GM23338 (cell line): ENCODE measurements at regions not wholly inside any gene's neighbourhood (a gene's known extent, or its start where the extent isn't known, plus 50 kb on each side); places are given as distances from the start of the nearest gene placed in this dataset.
A peak's percentile ranks its signal among the peaks of the same experiment; 100 is the strongest.

Experiments used
- ATAC-seq: fragments of 200-7000 bp; cut with Tn5 transposase; 3 replicates; pipeline ENCODE4 v1.9.1; 2020
- DNase-seq: peaks from one replicate; pipeline ENCODE4 v3.0.0-alpha.2; 2015; ENCODE audit warnings: low spot score
- H2AFZ ChIP-seq: fragments of 200-600 bp; sonication (generic); 2 replicates; pipeline ENCODE4 v1.8.0; 2016; ENCODE audit warnings: antibody characterized with exemption, mild to moderate bottlenecking, moderate library complexity
- H3F3A ChIP-seq: fragments of 200-600 bp; sonication (generic); replicated peaks from 2 replicates; pipeline ENCODE4 v1.8.0; 2017; ENCODE audit warnings: antibody characterized with exemption, mixed run types, low read depth
- H3K27ac ChIP-seq: fragments of 200-600 bp; sonication (generic); 2 replicates; pipeline ENCODE4 v1.6.1; 2016; ENCODE audit warnings: low read depth
- H3K27me3 ChIP-seq: fragments of 200-600 bp; sonication (generic); 2 replicates; pipeline ENCODE4 v1.8.0; 2016; ENCODE audit warnings: mild to moderate bottlenecking, mixed run types, moderate library complexity; ENCODE audit not compliant: insufficient read depth
- H3K36me3 ChIP-seq: fragments of 200-600 bp; sonication (generic); 2 replicates; pipeline ENCODE4 v1.8.0; 2016; ENCODE audit warnings: mild to moderate bottlenecking; ENCODE audit not compliant: insufficient read depth
- H3K4me1 ChIP-seq: fragments of 200-600 bp; sonication (generic); 2 replicates; pipeline ENCODE4 v1.8.0; 2016; ENCODE audit warnings: mild to moderate bottlenecking, moderate library complexity; ENCODE audit not compliant: insufficient read depth
- H3K4me2 ChIP-seq: fragments of 200-600 bp; sonication (generic); 2 replicates; pipeline ENCODE4 v1.7.1; 2017; ENCODE audit warnings: mixed run types
- H3K4me3 ChIP-seq: fragments of 200-600 bp; sonication (generic); 2 replicates; pipeline ENCODE4 v1.6.1; 2016; ENCODE audit warnings: mixed run types
- H3K79me2 ChIP-seq: fragments of 200-600 bp; sonication (generic); replicated peaks from 2 replicates; pipeline ENCODE4 v1.8.0; 2017; ENCODE audit warnings: mild to moderate bottlenecking; ENCODE audit not compliant: insufficient read depth
- H3K9me2 ChIP-seq: fragments of 200-600 bp; sonication (generic); 2 replicates; pipeline ENCODE4 v1.8.0; 2017; ENCODE audit not compliant: insufficient read depth
- H4K20me1 ChIP-seq: fragments of 200-600 bp; sonication (generic); replicated peaks from 2 replicates; pipeline ENCODE4 v1.8.0; 2017; ENCODE audit warnings: mild to moderate bottlenecking; ENCODE audit not compliant: insufficient read depth
- H3K27ac Mint-ChIP-seq: 2 replicates; pipeline ENCODE4 v1.8.0; 2020; ENCODE audit warnings: inconsistent platforms, mild to moderate bottlenecking, moderate library complexity, mixed read lengths
- H3K27me3 Mint-ChIP-seq: 3 replicates; pipeline ENCODE4 v1.8.0; 2022; ENCODE audit warnings: low read depth, mild to moderate bottlenecking, moderate library complexity, mixed read lengths, inconsistent platforms; ENCODE audit not compliant: insufficient read depth, poor library complexity
- H3K36me3 Mint-ChIP-seq: 3 replicates; pipeline ENCODE4 v1.8.0; 2021; ENCODE audit warnings: low read depth, mild to moderate bottlenecking, inconsistent platforms, moderate library complexity, mixed read lengths
- H3K4me1 Mint-ChIP-seq: 3 replicates; pipeline ENCODE4 v1.8.0; 2020; ENCODE audit warnings: mild to moderate bottlenecking, inconsistent platforms, mixed read lengths
- H3K4me3 Mint-ChIP-seq: 3 replicates; pipeline ENCODE4 v1.8.0; 2021; ENCODE audit warnings: moderate library complexity, mild to moderate bottlenecking, inconsistent platforms, mixed read lengths
- H3K9me3 Mint-ChIP-seq: 3 replicates; pipeline ENCODE4 v1.8.0; 2020; ENCODE audit warnings: moderate library complexity, mild to moderate bottlenecking, inconsistent platforms, mixed read lengths
- CREB1 ChIP-seq: fragments of 250-450 bp; sonication (Bioruptor Pico); IDR thresholded peaks from 2 replicates; pipeline ENCODE4 v1.5.0; 2020; ENCODE audit warnings: low read depth, mild to moderate bottlenecking, moderate library complexity
- ETS1 ChIP-seq: IDR thresholded peaks from 2 replicates; pipeline ENCODE4 v1.6.1; 2016; ENCODE audit warnings: antibody characterized with exemption
- NANOG ChIP-seq: IDR thresholded peaks from 2 replicates; pipeline ENCODE4 v1.6.1; 2016; ENCODE audit warnings: antibody characterized with exemption, borderline replicate concordance
- POLR2AphosphoS5 ChIP-seq: IDR thresholded peaks from 2 replicates; pipeline ENCODE4 v1.6.1; 2016; ENCODE audit warnings: antibody characterized with exemption, low read depth
- REST ChIP-seq: IDR thresholded peaks from one replicate; pipeline ENCODE4 v1.6.1; 2018; ENCODE audit warnings: antibody characterized with exemption; ENCODE audit not compliant: unreplicated experiment
- STAT1 ChIP-seq: IDR thresholded peaks from one replicate; pipeline ENCODE4 v1.6.1; 2016; ENCODE audit warnings: antibody characterized with exemption; ENCODE audit not compliant: unreplicated experiment
- ZNF331 ChIP-seq: fragments of 250-450 bp; sonication (Bioruptor Pico); IDR thresholded peaks from 2 replicates; pipeline ENCODE4 v1.5.0; 2020; ENCODE audit warnings: low read depth, mild to moderate bottlenecking, moderate library complexity

DNA sequence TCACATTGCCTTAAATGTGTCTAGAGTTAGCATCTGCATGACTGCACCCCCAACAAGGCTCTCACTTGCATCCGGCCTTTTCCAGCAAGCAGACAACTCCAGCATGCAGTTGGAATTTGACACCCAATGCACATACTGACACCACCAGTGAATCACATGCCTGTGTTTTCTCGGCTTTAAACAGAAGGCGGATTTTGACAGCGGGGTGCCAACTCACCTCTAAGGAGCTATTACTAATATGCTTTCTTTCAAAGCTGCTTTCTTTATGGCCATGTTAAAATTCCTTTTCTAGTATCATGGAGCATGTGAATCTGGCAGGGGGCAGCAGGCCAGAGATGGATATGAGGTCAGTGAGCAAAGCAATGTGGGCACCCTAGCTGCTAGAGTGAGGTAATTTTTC, 78.0 kb upstream of the CLNK start:
- Mint-ChIP-seq H3K27ac (no peak overlapping the region), H3K27me3 (no peaks in the 10 kb centered on the region), H3K36me3 (no peaks in the 10 kb centered on the region), H3K4me3 (no peak overlapping the region), H3K9me3 (no peaks in the 10 kb centered on the region; the same call in 2 of the 3 replicates), H3K4me1 (peaks cover 6% of the 10 kb centered on the region; the same call in 2 of the 3 replicates)
- Histone ChIP-seq H2AFZ (0 out of 2 replicates have a peak overlapping the region, but pooled peaks have one; percentile 38), H3K4me2 (no peak overlapping the region), H3K27me3 (no peaks in the 10 kb centered on the region), H3K36me3 (no peaks in the 10 kb centered on the region), H3K27ac (no peak overlapping the region), H4K20me1 (no peaks in the 10 kb centered on the region), H3K79me2 (no peaks in the 10 kb centered on the region), H3K4me1 (no peaks in the 10 kb centered on the region), H3K9me2 (0 out of 2 replicates have a peak, but pooled peaks cover 11% of the 10 kb centered on the region), H3K4me3 (no peak overlapping the region), H3F3A (no peaks in the 10 kb centered on the region)
- no peak for ATAC-seq
- peak; percentile 7 for DNase-seq
- TF ChIP-seq CREB1 (no peak), POLR2AphosphoS5 (no peak)

DNA sequence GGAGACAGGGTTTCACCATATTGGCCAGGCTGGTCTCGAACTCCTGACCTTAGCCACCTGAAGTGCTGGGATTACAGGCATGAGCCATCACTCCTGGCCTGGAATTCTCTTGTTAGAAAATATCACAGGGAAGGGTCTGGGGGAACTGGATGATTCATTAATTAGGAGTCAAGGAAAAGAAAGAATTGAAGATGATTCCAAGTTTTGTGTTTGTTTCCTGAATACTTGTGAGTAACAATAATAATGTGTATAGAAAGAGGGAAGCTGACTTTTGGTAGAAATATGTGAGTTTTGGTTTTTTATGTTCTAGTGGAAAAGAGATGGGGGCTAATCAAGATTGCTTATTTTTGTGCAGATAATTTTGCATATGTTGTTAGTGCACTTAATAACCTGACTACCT, 77.3 kb upstream of the CLNK start:
- Histone ChIP-seq H3F3A (no peaks in the 10 kb centered on the region), H3K36me3 (no peaks in the 10 kb centered on the region), H3K27me3 (no peaks in the 10 kb centered on the region), H3K4me2 (no peak overlapping the region), H3K4me3 (no peak overlapping the region), H3K79me2 (no peaks in the 10 kb centered on the region), H3K4me1 (no peaks in the 10 kb centered on the region), H4K20me1 (no peaks in the 10 kb centered on the region), H3K27ac (no peak overlapping the region), H3K9me2 (0 out of 2 replicates have a peak, but pooled peaks cover 11% of the 10 kb centered on the region), H2AFZ (no peak overlapping the region)
- ATAC-seq (no peak), DNase-seq (no peak)
- no peak for TF ChIP-seq ZNF331 (CRISPR knock-in tag)
- TF ChIP-seq STAT1: no peak
- no peak for TF ChIP-seq REST
- no peak for TF ChIP-seq NANOG
- TF ChIP-seq ETS1: no peak
- Mint-ChIP-seq H3K27me3 (no peaks in the 10 kb centered on the region), H3K36me3 (no peaks in the 10 kb centered on the region), H3K4me1 (peaks cover 6% of the 10 kb centered on the region; the same call in 2 of the 3 replicates), H3K4me3 (no peak overlapping the region), H3K27ac (no peak overlapping the region), H3K9me3 (no peaks in the 10 kb centered on the region; the same call in 2 of the 3 replicates)
